Neural crest cell (in vitro differentiated cells): ENCODE measurements at regions not wholly inside any gene's neighbourhood (a gene's known extent, or its start where the extent isn't known, plus 50 kb on each side); places are given as distances from the start of the nearest gene placed in this dataset.

ENCODE experiments used
- DNase-seq: peaks from one replicate; pipeline ENCODE4 v3.0.0; 2021; ENCODE audit warnings: low read depth, mixed read lengths, low spot score
- H3K27ac Mint-ChIP-seq: one replicate; pipeline ENCODE4 v1.8.0; 2021; ENCODE audit warnings: mild to moderate bottlenecking, mixed read lengths; ENCODE audit not compliant: unreplicated experiment
- H3K27me3 Mint-ChIP-seq: 2 replicates; pipeline ENCODE4 v1.8.0; 2021; ENCODE audit warnings: low read depth, mild to moderate bottlenecking, mixed read lengths
- H3K36me3 Mint-ChIP-seq: 2 replicates; pipeline ENCODE4 v1.8.0; 2021; ENCODE audit warnings: low read depth, mild to moderate bottlenecking, mixed read lengths
- H3K4me1 Mint-ChIP-seq: 2 replicates; pipeline ENCODE4 v1.8.0; 2021; ENCODE audit warnings: mixed read lengths
- H3K4me3 Mint-ChIP-seq: one replicate; pipeline ENCODE4 v1.8.0; 2021; ENCODE audit warnings: mild to moderate bottlenecking, mixed read lengths
- H3K9me3 Mint-ChIP-seq: 2 replicates; pipeline ENCODE4 v1.8.0; 2021; ENCODE audit warnings: mixed read lengths
- CTCF ChIP-seq: fragments of 200-600 bp; sonication (generic); conservative IDR thresholded peaks from 2 replicates; pipeline ENCODE4 v1.5.0; 2021; ENCODE audit warnings: antibody characterized with exemption, mild to moderate bottlenecking

- H3K27ac Mint-ChIP-seq, result no peak overlapping the region
- TF ChIP-seq CTCF, result no peak
Measured at GRCh38 chr3:82208002-82208710, 446.7 kb upstream of the GBE1 start.

GRCh38 chr3:82202269-82202668 lies 440.8 kb upstream of the GBE1 start:
- peaks cover 4% of the 10 kb centered on the region for H3K9me3 Mint-ChIP-seq
- no peaks in the 10 kb centered on the region for H3K36me3 Mint-ChIP-seq

More at GRCh38 chr3:82208002-82208710, 446.7 kb upstream of the GBE1 start:
- Mint-ChIP-seq H3K9me3 (peaks cover 7% of the 10 kb centered on the region), H3K27me3 (no peaks in the 10 kb centered on the region), H3K36me3 (no peaks in the 10 kb centered on the region), H3K4me3 (no peak overlapping the region), H3K4me1 (no peaks in the 10 kb centered on the region)
- DNase-seq, result no peak

GRCh38 chr3:82201316-82201715 lies 439.9 kb upstream of the GBE1 start:
- Mint-ChIP-seq H3K36me3 (no peaks in the 10 kb centered on the region), H3K4me3 (no peak overlapping the region), H3K9me3 (peaks cover 4% of the 10 kb centered on the region), H3K27me3 (no peaks in the 10 kb centered on the region), H3K4me1 (no peaks in the 10 kb centered on the region), H3K27ac (no peak overlapping the region)
- DNase-seq, result no peak
- no peak for TF ChIP-seq CTCF

More at GRCh38 chr3:82202269-82202668, 440.8 kb upstream of the GBE1 start:
- Mint-ChIP-seq H3K4me3 (no peak overlapping the region), H3K27me3 (no peaks in the 10 kb centered on the region), H3K4me1 (no peaks in the 10 kb centered on the region), H3K27ac (no peak overlapping the region)
- no peak for DNase-seq
- TF ChIP-seq CTCF, result no peak

GRCh38 chr3:82198009-82198408 lies 436.6 kb upstream of the GBE1 start:
- peaks cover 4% of the 10 kb centered on the region for H3K9me3 Mint-ChIP-seq
- no peaks in the 10 kb centered on the region for H3K36me3 Mint-ChIP-seq
- H3K4me3 Mint-ChIP-seq, result no peak overlapping the region
- no peak for DNase-seq
- H3K4me1 Mint-ChIP-seq, result no peaks in the 10 kb centered on the region
- no peak for TF ChIP-seq CTCF
- H3K27me3 Mint-ChIP-seq, result no peaks in the 10 kb centered on the region
- H3K27ac Mint-ChIP-seq, result no peak overlapping the region

- TF ChIP-seq CTCF, result no peak
- H3K4me3 Mint-ChIP-seq, result no peak overlapping the region
- no peaks in the 10 kb centered on the region for H3K9me3 Mint-ChIP-seq
- no peaks in the 10 kb centered on the region for H3K36me3 Mint-ChIP-seq
- DNase-seq, result no peak
- no peak overlapping the region for H3K27ac Mint-ChIP-seq
- no peaks in the 10 kb centered on the region for H3K27me3 Mint-ChIP-seq
- H3K4me1 Mint-ChIP-seq, result no peaks in the 10 kb centered on the region
Measured at GRCh38 chr3:82196645-82197044, 435.2 kb upstream of the GBE1 start.
